ENCODE measurements at regions not wholly inside any gene's neighbourhood (a gene's known extent, or its start where the extent isn't known, plus 50 kb on each side); places are given as distances from the start of the nearest gene placed in this dataset.
"Not testable (repeated sequence)": the region's sequence is repeated elsewhere in the genome, so short reads cannot be mapped to it uniquely, and the experiment has no call there.

GRCh38 chr17:30666838-30667656, 157.4 kb downstream of the CRLF3 start:
- not testable (repeated sequence) for TF ChIP-seq EP300, POLR2A, POLR2AphosphoS5 (IDR thresholded peaks at IDR 0.05)
- TF ChIP-seq, protein P1, sequence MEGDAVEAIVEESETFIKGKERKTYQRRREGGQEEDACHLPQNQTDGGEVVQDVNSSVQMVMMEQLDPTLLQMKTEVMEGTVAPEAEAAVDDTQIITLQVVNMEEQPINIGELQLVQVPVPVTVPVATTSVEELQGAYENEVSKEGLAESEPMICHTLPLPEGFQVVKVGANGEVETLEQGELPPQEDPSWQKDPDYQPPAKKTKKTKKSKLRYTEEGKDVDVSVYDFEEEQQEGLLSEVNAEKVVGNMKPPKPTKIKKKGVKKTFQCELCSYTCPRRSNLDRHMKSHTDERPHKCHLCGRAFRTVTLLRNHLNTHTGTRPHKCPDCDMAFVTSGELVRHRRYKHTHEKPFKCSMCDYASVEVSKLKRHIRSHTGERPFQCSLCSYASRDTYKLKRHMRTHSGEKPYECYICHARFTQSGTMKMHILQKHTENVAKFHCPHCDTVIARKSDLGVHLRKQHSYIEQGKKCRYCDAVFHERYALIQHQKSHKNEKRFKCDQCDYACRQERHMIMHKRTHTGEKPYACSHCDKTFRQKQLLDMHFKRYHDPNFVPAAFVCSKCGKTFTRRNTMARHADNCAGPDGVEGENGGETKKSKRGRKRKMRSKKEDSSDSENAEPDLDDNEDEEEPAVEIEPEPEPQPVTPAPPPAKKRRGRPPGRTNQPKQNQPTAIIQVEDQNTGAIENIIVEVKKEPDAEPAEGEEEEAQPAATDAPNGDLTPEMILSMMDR (IDR thresholded peaks at IDR 0.05) = not testable (repeated sequence)
